NCI-H2196 (cell line): ENCODE measurements at regions not wholly inside any gene's neighbourhood (a gene's known extent, or its start where the extent isn't known, plus 50 kb on each side); places are given as distances from the start of the nearest gene placed in this dataset.
"Not testable (repeated sequence)": the region's sequence is repeated elsewhere in the genome, so short reads cannot be mapped to it uniquely, and the experiment has no call there.

ENCODE experiments used
- DNase-seq: peaks from one replicate; lab custom pipeline; 2025; ENCODE audit not compliant: unreplicated experiment; lab: John Stamatoyannopoulos, UW

DNA sequence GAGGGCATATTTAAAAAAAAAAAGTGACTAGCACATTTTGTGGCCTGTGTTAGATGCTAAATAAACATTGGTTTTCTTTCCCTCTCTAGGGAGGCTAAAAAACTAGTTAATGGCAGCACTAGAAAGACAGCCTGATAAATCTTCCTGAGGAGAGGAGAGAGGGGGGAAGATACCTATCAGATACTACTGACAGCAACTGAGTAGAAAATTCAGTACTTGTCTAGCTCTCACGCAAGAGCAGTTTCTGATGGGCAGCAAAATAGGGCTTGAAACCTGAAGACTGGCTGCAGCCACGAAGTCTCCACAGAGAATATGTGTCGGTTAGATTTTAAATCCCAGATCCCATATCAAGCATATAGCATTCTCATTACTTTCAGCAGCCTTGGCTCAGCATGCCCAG, 388.2 kb downstream of the KCNA4 start:
- DNase-seq = no peak

DNA sequence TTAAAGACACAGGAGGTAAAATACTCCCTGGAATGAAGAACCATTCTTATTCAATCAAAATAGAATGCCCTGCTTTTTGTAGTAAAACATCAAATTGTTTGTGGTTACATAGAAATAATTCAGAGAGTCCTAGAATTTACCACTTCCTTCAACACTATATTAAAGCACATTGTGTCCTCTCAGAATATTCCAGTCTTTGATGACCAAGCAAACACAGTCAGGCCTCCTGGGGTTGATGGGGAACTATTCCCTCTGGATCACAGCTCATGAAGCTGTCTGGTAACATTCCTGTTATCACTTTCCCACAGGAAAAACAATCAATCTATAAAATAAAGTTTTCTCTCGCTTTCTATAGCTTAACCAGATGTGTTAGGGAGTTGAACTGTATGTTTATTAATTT, 389.3 kb downstream of the KCNA4 start:
- no peak for DNase-seq

DNA sequence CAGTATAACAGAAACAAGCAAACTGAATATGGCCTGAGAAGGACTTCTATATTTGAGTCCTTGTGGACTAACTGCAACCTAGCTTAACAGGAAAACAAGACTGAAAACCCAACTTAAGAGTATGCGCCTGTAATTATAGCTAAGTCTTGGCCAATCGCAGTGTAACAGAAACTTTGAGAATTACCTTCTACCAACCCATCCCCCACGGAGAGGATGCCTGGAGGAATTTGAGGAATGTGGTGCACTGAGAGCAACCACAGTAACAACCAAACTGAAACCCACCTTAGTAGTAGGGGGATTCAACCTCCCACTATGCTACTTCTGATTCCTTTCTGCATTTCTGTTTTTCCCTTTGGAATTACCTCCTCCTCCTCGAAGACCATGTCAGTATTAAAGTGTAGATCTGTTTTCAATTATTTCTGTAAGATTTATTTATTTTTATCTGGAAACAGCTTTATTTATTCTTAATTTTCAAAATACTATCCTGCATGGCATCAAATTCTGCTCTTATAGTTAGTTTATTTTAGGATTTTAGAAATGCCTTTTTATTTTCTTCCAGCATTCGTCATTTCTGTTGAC, 393.6 kb downstream of the KCNA4 start:
- no peak for DNase-seq

DNA sequence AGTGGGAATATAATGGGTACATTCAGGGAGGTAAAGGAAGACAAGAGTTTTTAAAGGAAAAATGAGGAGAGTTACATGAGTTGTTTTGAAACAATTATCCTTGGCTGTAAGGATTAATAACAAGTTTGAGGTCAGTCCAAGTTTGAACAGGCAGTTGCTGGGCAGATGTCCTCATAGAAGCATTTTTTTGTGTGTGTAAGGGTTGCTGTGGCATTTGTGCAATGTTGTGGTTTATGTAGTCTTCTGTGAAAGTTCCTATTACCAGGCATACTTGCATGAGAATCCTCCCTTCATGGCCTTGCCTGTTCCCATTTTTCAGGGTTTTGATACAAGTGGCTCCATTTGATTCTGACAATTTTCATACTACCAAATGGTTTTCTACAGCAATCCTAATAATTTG, 400.2 kb downstream of the KCNA4 start:
- no peak for DNase-seq

DNA sequence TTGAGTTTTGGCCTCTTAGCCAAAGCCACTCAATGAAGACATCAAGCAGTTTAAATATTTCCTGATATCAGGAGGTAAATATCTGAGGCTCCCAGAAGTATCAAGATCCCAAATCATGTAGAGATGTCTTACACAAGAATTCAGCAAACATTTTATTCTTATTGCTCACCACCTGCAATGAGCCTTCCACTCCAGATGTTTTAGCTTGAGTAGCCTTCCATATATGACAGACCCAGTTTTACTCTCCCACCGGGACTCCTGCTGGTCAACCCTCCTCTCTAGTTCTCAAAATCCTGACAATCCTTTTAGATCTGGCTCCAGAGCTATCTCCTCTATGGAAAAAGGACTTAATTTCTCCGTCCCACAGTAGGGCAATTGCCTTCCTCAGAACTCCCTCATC, 404.4 kb downstream of the KCNA4 start:
- DNase-seq = no peak

DNA sequence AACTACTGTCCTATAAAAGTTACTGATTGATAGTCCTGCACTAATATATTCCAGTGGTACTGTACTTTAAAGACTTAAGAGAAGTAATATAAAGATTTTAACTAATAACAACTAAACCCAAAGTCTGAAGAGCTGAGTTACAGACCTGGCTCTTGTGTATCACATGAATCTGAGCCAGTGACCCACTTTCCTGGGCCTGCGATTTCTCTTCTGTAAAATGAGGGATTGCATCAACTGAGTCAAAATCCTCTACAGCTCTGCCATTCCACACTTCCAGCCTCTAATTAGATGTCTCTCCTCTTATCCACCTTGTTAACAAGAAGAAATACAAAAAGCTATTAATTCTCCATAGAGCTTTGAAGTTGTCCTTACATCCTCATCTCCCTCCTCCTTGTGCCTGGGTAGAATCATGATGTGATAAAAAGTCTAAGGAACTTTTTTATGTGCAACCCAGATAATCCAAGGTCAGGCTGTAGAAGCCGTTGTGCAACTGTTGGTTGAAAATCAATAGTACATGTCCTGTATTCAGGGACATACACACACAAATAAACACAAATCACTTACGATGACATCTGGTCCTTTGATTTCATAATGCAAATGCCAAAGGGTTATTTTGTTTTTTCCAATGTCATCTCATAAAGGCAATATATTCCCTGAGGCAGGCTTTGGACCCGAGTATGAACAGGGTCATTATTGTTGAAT, 410.3 kb downstream of the KCNA4 start:
- no peak for DNase-seq

DNA sequence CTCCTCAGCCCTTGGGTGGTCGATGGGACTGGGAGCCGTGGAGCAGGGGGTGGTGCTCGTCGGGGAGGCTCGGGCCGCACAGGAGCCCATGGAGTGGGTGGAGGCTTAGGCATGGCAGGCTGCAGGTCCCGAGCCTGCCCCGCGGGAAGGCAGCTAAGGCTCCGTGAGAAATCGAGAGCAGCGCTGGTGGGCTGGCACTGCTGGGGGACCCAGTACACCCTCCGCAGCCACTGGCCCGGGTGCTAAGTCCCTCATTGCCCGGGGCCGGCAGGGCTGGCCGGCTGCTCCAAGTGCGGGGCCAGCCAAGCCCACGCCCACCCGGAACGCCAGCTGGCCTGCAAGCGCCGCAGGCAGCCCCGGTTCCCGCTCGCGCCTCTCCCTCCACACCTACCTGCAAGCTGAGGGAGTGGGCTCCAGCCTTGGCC, 416.7 kb downstream of the KCNA4 start:
- DNase-seq = not testable (repeated sequence)

DNA sequence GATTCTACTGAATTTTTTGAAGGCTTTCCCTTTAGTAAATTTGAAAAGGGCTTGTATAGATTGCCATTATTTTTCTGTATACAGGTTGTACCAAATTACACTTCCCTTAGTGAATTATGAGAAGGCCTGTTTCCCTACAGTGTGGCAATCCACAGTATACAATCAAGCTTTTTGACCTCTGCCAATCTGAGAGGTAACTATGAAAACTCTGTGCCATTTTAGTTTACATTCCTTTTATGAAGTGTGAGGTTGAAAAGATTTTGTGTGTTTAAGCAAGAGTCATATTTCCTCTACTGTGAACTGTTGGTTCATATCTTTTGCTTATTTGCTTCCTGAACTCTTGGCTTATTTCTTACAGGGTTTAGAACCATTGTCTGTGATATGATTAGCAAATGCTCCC, 432.5 kb downstream of the KCNA4 start:
- DNase-seq = no peak

DNA sequence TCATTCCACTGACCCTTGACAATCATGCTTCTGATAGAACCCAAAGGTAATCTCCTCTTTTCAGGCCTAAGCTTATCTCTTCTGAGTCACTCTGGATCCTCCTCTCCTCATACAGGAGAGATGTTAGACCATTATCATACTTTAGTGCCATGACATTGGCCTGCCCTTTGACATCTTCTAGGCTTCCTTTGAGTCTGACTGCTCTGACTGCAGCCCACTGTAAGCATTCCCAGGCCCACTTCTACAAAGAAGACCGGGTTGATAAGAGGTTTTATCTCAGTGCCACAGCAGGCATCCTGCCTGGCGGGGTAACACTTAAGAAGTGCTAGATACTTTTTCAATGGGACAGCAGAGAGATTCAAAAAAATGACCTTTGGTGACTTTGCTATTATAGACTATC, 438.0 kb downstream of the KCNA4 start:
- DNase-seq = no peak

DNA sequence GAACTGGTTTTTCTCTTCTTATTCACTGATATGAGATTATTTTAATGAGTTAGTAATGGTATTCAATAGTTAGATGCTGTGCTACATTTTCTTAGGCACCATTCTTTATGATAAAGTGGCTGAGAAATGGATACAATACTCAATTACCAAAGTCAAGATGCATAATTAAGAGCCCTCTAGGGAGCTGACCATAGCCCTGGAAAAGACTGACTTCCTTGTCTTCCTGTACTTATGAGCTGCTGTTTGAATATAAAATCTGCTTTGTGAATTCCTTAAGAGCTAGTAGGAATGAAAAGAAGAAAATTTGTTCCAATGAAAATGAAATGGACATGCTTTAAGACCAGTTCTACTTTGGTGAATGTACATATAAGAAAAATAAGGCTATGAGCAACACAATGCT, 452.3 kb downstream of the KCNA4 start:
- DNase-seq = no peak

DNA sequence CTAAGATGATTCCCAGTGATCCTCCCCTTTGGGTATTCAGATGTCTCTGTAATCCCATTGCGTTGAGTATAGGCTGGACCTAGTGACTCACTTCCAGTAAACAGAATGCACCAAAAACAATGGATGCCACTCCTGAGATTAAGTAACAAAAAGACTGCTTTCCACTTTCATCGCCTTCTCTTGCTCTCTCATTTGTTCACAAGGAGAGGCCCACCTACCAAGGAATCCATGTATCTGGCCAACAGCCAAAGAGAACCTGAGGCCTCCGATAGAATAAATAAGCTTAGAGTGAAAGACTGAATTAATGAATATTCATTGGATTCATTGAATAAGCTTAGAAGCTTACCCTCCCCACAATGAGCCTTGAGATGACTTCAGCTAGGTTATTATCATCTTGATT, 454.6 kb downstream of the KCNA4 start:
- DNase-seq = no peak

DNA sequence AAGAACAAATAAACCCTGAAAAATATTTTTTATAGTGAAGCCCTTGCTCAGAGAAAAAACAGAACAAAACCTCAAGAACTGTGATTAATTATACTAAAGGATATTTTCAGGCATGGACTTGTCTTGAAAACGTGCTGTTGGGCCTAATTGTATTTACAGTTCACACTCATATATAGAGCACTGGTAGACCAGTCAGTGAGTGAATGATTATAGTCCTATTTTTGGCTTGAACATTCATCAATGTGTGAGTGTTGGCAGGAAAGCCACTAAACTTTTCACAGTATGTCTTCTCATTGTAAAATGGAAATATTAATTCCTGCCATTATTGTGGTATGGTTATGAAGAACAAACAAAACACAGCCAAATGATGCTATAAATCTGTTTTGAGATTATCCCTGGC, 462.8 kb downstream of the KCNA4 start:
- DNase-seq = no peak

DNA sequence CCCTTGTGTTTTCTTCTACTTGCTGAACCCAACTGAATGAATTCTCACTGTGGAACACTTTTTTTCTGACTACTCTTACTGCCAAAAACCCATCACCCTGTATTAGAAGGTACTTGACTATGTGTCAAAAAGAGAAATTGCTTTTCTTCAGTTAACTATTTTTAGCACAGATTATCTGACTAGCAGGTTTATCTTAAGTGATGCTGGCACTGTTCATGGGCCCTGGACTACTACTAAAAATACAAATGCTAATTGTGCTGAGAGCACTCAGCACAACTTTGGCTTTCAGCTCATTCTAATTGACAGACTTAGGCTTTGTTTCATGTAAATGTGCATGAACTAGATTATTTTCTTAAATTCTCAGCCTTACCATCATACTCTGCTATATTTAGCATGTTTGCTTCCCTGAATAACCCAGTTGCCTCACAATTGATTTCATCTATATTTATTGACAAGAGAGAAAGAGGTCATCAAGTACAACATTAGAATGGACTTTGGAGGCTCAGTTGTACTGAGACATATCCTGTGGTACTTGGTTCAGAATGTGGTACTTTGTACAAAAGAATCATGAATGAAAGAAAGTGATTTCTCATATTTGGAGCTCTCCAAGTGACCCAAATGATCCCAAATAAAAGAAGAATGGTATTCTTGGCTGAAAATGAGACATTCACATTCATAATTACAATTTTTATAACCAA, 478.3 kb downstream of the KCNA4 start:
- no peak for DNase-seq

DNA sequence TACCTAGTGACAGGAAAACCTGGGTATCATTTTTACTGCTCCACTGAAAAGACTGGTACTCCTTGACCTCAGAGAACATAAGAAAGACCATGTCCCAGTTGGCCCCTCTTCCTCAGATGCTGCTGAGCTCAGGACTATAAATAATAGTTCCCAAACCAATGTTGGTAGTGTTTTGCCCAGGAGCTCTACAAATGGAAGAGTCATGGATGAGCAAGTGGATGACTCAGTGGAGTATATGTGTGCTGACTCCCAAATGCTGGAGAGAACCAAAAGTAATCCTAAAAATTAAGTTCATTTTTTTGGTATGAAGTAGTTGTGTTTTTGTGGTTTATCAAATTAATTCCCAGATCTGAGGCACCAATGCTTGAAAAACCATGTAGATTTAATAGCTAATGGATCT, 482.0 kb downstream of the KCNA4 start:
- DNase-seq = no peak

DNA sequence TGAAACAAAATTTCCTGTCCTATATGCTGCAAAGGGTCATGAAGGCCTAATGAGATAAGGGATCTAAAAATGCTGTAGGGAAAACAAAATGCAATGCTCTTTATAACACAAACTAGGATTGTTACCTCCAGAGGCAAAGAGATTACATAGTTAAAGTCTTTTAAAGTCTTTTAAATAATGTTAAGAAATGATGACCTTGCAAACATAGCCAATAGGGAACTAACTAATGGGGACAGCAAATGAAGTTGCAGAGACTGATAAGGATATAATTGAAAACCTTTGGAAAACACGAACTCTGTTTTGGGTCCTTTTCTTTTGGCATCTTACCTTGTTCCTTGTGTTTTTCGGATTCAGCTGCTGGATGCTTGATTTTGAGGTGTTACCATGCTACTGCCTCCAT, 485.9 kb downstream of the KCNA4 start:
- no peak for DNase-seq

DNA sequence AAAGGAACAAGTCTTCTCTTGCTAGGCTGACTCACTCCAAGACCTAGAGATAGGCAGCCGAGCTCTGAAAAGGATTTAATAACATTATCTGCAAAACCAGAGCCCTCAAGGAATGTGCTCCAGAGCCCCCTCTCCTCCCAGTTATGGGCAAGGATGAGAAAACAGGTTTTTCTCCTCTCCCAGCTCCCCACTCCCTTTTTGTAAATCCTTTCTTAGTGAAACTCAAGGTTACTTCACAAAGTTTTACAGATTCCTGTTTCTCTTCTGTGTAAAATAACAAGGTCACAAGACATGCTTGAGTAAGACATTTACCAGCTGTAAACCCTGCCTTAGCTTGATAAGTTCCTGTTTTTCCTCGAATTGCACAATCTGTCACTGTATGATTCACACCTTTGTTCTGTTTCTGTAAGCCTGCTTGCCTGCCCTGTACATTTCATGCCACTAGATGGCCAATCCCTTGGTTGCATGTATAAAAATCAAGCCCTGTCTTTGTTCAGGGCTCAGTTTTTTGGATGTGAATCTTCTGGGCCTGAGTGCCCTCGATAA, 489.4 kb downstream of the KCNA4 start:
- no peak for DNase-seq

DNA sequence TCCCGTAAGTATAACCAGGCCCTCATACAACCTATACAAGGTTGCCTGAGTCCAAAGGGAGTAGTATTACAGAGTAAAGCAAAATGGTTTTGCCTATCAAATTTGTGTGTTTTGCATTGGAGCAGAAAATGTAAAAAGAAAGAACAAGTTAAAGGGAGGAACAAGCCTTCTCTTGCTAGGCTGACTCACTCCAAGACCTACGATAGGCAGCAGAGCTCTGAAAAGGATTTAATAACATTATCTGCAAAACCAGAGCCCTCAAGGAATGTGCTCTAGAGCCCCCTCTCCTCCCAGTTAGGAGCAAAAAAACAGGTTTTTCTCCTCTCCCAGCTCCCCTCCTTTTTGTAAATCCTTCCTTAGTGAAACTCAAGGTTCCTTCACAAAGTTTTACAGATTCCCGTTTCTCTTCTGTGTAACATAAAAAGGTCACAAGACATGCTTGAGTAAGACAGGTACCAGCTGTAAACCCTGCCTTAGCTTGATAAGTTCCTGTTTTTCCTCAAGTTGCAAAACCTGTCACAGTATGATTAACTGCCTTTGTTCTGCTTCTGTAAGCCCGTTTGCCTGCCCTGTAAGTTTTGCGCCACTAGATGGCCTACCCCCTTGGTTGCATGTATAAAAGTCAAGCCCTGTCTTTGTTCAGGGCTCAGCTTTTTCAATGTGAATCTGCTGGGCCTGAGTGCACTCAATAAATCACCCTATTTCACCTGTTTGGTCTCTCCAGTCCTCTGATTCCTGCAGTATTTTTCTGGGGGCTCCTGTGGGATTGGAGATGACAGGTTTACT, 498.2 kb downstream of the KCNA4 start:
- no peak for DNase-seq

DNA sequence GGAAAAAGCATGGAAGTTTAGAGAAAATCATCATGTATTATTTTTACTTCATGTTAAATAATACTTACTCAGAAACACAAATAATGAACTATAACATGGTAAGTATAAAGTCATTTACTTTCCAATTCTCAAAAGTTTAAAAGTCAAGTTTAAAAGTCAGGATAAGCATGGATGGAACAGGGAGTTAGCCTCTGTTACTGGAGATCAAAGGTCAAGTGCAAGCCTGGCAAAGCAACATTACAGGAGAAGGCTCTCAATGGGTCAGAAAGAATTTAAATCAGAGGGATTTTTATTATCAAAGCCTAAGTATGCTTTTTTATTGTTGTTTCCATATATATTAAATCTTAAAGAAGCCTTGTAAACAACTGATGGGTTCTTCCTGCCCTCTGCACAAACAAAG, 505.4 kb downstream of the KCNA4 start:
- DNase-seq = no peak

DNA sequence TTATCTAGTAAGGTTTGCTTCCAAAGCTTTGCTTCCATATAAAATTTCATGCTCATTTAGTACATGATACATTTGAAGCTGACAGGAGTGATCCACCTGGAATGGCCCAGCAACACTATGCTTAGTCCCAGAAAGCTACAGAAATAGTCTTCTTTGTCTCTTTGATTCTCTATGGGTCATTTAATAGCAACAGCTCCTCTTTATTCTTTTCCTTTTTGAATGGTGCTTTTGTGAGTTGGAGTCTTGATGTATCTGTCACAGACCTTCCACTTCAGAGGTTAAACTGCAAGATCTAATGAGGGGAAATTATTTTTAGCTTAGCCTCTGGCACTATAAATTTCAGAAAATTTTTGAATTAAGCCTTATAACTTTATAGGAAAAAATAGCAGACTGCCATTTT, 509.5 kb downstream of the KCNA4 start:
- no peak for DNase-seq

DNA sequence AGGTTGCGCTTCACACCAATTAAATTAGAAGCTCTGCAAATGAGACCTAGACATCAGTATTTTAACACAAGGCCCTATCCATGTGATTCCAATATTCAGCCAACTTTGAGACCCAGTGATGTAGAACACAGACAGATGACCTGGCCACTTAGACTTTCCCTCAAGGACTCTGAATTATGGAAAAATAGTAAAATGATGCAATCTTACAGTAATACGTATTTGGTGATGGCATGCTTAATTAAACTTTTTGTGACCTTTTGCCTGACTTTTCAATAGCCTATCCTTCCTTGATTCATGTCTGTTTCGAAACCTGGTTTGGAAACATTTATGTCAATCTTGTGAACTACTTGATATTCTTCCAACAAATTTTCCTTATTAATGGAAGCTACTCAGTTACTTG, 521.2 kb downstream of the KCNA4 start:
- DNase-seq = no peak

DNA sequence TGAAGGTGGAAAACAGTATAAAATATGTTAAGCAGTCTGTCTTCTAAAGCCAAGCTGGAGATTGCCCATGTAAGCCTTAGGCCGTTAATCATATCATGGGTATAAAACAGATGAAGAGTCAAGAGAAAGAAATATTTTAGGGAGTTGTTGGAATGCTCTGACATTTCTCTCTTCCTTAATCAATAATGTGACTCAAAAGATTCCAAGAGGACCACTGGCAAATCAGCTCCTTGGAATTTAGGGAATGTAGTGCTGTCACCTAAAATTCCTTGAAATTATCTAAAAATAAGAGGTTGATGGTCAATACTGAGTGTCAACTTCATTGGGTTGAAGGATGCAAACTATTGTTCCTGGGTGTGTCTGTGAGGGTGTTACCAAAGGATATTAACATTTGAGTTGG, 525.9 kb downstream of the KCNA4 start:
- no peak for DNase-seq

DNA sequence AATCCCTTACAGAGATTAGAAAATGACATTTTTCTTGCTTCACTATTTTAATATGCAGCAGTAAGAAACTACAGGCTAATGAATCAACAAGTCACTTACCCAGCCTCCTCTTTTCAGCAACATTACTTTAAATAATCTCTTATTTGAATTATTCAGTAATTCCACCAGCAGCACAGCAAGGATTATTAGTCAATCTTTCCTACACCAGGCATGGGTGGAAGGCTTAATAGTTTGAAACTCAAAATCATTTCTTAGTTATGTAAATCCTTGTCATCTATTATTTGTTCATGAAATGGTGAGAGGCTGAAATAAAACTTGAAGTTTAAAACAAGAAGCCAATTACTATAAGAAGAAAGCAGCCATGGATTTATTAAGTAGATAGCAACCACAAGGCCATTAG, 530.5 kb downstream of the KCNA4 start:
- no peak for DNase-seq
